ENCODE measurements at regions not wholly inside any gene's neighbourhood (a gene's known extent, or its start where the extent isn't known, plus 50 kb on each side); places are given as distances from the start of the nearest gene placed in this dataset.

DNA sequence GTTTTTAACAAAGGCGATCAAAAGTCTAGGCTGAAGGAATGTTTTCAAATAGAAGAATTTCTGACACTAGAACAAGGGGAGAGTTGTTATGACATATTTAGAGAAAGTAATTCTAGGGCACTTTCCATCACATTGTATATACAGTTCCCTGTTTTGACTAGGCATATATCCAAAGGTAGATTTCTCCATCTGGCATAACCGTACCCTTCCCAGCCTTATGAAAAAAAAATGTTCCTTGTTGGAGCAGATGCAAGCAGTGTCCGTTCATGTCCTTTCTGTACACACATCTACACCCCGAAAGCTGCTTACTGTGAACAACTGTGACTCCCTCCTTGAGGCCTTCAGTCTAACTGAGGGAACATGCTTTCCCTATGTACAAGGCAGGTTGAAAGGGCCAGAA is 271.7 kb upstream of the GBE1 start:
- TF ChIP-seq GATA2 (IDR thresholded peaks at IDR 0.05; ENCODE audit: low read depth, low read length) (no peak), GATA3 (IDR thresholded peaks at IDR 0.05; ENCODE audit: low read depth, low read length) (no peak)
